Stimulated activated CD4-positive, alpha-beta T cell treated with anti-CD3 and anti-CD28 coated beads, Interleukin-2, amount 100 ng/mL, for 48 hours (primary cell): ENCODE measurements at regions not wholly inside any gene's neighbourhood (a gene's known extent, or its start where the extent isn't known, plus 50 kb on each side); places are given as distances from the start of the nearest gene placed in this dataset.

Experiments
- DNase-seq, 2 donors: peaks; one replicate each; pipeline ENCODE4 v3.0.0-alpha.2; 2020

GRCh38 chr13:52975969-52976368 is 52.6 kb upstream of the OLFM4 start:
- no peak for DNase-seq

DNA sequence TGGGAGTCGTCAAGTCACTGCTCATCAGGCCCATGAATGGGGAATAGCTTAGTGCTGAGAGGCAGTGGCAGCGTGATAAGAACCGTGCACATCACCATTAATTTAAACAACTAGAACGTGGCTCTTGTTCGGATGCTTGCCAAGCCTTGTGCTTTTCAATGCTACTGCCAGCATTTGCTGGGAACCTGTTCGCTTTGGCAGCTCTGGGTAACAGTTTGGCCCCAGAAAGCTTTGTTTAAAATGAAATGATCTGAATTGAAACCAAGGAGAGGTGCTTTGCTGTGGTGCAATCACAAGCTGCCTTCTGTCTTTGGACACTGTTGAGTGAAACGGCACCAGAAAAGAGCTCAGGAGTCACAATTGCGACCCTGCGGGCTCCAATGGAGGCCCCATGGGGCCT is 53.5 kb upstream of the OLFM4 start:
- no peak for DNase-seq

GRCh38 chr13:52974711-52975110 is 53.9 kb upstream of the OLFM4 start:
- DNase-seq: no peak

DNA sequence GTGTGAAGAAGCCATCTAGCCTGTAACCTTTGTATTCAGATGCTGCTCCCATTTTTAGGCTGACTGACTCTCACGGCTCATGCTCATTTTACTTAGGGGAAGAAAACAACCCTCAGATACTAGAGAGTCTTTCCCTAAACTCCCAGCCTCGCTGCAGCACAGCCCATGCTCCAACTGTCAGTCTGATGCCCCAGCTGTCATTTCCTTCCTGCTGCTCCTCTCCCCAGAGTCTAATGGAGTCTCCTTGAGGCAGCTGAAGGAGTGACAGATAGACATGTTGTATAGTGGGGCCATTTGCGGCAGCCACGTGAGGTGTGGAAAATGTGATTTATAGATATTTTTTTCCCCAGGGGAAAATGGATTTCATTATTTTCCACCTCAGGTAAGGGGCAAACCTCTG is 59.2 kb upstream of the OLFM4 start:
- DNase-seq: no peak

DNA sequence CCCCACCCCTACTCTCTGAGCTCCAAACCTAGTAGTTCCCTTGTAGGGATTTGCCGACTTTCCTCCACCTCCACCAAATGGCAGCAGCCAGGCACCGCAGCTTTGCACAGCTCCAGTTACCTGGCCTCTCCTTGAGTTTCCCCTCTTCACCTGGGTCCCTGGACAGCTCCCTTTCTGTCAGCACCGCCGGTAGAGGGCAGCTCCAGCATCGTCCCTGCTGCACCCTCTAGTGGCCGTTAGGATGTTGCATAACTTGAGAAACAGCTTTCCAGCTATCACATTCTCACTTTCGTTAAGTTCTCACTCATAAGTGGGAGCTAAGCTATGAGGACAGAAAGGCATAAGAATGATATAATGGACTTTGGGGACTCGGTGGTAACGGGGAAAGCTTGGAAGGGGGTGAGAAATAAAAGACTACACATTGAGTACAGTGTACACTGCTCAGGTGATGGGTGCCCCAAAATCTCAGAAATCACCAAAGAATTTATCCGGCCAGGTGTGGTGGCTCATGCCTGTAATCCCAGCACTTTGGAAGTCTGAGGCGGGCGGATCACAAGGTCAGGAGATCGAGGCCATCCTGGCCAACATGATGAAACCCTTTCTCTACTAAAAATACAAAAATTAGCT is 60.4 kb upstream of the OLFM4 start:
- peak; percentile 56 to 59 for DNase-seq

DNA sequence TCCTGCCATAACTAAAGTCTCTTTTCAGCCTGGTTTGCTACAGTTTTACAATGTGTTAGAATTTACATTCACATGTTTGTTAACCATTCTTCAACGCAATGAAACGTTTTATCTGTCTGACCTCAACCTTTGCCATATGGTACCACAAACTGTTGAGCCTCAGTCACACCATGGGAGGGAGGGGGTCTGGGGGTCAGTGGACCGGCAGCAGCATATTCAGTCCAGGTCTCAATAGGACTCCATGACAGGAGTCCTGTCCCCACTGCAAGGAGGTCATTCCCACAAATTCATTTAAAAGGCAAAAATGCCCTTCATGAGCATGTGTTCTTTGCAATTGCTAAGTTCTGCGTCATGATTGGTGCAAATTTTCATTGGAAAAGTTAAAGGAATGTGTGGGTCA is 66.6 kb upstream of the OLFM4 start:
- no peak for DNase-seq

DNA sequence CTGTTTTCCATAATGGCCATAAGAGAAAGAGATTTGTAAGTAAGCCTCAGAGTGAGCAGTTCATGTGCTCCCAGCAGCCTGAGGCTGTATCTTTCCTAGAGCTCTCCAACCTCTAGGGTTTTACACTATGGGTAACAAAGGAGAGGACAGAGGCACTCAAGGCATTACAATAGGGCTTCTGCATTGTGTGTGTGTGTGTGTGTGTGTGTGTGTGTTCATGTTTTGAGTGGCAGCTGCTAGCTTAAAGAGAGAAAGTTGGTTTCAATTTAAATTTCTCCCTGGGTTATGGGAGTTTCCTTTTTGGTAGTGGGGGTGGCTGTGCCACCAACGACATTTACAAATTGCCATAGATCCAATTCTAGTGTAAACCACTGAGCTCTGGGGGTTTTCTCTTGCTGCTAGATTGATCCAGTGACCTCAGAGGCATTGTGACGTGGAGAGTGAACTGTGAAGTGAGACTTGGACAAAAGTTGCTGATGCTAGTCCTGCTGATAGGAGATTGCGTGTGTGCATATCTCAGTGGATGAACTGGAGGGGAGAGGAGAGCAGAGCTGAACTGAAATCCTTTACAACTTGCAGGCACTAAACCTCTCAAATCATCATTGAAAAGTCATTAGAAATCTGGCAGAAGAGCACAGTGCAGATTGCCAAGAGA is 67.2 kb upstream of the OLFM4 start:
- no peak for DNase-seq

GRCh38 chr13:52955472-52955874 is 73.1 kb upstream of the OLFM4 start:
- no peak for DNase-seq

DNA sequence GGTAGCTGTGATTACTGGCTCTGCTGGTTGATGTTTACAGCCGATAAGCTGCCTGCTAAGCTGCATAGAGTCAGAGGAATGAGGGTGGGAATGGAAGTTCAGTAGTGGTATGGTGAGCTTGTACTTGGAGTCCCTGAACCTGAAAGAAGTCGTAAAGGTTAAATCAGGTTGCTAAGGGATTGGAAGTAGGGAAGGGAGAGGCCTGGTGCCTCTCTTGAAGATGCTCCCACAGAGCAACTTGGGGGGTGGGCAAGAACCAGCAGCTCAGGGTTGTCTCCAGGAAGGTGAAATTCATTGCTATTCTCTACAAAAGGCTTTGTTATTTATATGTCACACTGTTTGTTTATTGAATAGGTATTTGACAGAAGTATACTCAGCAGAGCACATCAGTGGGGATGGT is 73.8 kb upstream of the OLFM4 start:
- no peak for DNase-seq

GRCh38 chr13:52950436-52950956 is 78.1 kb upstream of the OLFM4 start:
- no peak for DNase-seq

GRCh38 chr13:52949742-52950141 is 78.9 kb upstream of the OLFM4 start:
- DNase-seq: no peak

DNA sequence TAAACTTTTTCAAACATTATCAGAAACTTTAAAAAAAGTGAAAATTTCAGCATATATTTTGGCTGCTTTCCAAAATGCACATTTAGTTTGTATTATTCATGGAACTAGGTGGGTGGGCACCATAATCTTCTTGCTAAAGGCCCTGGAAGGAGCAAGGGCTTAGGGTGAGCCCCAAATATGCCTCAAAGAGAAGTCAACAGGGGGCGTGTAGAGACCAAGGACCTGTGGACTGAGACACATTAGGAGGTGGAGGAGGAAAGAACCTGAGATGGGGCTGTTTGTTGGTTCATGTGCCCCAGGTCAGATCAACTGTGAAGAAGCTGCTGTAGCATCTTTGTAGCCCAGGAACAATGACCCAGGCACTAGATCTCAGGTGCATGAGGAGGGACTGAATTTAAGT is 79.6 kb upstream of the OLFM4 start:
- DNase-seq: no peak

GRCh38 chr13:52947921-52948373 is 80.7 kb upstream of the OLFM4 start:
- no peak for DNase-seq

GRCh38 chr13:52945348-52945747 is 83.3 kb upstream of the OLFM4 start:
- DNase-seq: no peak

DNA sequence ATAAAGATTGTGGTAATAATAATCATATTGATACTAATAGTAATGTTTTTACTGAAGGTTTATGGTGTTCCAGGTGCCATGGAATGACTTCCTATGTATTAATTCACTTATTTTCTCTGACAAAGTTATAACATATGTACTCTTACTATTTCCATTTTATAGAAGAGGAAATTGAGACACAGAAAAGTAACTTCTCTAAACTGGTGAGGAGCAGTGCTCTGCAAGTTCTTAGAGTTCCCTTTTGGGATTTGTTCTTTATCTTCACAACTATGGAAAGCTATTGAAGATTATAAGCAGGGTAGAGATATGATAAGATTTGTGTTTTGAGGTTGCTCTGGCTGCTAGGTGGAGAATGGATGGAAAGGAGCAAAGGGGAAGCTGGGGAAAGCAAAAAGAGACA is 83.9 kb upstream of the OLFM4 start:
- DNase-seq: no peak

DNA sequence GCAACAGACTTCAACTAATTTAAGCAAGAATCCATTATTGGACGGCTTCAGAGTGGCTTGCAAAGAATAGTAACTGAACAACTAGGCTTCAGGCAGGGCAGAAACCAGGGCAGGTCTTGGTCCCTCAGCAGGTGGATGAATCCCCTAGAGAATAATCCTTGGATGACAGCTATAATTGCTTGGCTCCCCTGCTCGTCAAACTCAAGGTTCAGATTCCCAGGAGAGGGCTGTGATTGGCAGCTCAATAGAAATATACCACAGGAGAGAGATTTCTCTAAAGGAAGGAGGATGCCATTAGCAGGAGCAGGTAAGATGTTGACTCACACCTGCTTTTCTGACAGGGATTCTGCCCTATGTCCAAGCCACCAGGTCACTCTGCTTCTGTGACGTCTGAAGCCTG is 89.6 kb upstream of the PCDH8 start:
- no peak for DNase-seq

DNA sequence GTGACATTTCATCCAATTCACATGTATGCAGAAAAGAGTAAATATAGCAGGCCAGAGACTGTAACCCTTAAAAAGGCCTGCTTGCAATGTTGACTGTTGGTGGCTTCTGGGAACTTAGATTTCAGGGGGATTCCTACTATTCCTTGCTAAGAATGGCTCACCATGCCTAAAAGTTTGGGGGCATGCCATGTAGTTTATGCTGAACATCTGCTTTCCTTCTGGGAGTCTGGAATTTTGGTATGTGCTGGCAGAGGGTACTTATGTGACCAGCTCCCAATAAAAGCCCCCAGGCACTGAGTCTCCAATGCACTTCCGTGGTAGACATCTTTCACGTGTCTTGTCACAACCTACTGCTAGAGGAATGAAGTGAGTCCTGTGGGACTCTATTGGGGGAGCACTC is 88.4 kb upstream of the PCDH8 start:
- DNase-seq: no peak

DNA sequence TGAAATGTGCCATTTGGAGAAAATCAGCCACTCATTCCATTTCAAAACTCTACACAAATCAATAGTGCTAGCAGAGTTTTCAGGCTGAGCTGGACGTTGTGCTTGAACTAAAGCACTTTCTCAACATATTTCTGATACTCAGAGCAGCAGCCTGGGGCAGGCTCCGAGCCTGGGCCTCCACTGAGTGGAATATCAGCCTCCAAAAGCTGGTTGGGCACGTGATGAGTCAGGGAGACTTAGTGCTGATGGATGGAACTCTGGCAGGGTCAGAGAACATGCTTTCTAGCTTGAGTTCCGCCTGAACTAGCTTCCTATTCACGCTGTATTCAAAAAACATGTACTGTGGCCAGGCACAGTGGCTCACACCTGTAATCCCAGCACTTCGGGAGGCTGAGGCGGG is 85.8 kb upstream of the PCDH8 start:
- no peak for DNase-seq

DNA sequence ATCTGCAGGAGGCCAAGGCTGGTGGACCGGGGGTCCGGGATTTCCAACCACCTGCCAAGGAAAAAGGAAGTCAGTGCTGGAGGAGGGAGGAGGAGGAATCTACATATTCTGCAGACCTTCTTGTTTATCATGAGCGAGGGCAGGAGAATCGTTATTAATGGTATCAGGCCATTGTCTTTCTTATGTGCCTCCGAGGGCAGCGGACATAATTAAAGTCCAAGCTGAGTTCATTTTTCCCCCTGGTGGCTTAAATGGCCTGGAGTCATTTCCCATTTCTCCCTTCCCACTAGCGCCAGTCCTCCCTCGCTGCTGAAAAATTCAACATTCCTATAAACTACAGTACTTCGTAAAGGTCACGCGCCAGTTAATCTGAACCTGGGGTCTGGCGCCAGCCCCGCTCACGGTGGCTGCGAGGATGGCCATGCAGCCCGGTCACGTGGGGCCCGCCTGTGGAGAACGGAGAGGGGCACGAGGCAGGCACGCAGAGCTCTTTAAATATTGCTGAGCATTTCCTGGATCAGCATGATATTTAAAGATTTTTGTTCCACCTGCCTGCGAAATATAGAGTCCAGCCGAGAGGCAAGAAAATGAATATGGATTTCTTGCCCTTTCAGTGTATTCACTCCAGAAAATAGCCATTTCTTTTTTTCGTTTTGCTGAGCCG is 85.2 kb upstream of the PCDH8 start:
- DNase-seq: no peak

GRCh38 chr13:52933099-52933498 is 84.7 kb upstream of the PCDH8 start:
- DNase-seq: no peak

DNA sequence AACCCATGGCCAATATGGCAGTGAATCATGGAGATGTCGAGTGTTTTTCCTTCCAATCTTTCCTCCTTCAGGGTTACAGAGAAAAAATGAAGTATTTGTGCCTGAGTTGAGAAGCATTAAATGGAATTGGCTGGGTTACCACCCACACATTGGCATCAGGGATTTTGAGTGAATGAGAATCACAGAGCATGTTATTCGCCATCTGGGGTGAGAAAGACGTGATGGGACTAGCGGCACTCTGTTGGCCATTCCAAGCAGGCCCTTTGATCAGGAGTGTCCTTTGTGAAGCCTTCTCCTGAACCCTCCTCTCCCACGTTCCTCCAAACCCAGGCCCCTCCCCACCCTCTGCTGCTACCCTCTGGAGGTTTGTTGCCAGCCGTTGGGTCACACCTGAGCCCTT is 84.2 kb upstream of the PCDH8 start:
- DNase-seq: no peak

GRCh38 chr13:52931539-52932431 is 83.3 kb upstream of the PCDH8 start:
- DNase-seq: no peak

DNA sequence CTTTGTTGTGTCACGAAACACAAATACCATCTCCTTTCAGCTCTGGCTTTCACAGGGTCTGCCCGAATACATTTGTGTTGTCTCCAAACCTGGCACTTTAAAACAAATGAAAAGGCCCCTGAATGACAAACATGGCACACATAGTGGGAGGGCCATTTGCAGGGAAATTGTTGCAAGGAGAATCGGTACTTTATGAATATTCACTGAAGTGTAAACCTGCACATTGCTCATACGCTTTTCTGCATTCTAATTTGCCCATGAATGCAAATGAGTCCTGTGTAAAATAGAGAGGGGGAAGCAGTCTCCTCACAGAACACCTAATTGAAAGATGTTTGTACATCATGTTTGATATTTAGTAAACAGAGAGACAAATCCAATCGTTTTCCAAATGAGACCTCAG is 82.7 kb upstream of the PCDH8 start:
- DNase-seq: no peak
